ENCODE measurements at regions not wholly inside any gene's neighbourhood (a gene's known extent, or its start where the extent isn't known, plus 50 kb on each side); places are given as distances from the start of the nearest gene placed in this dataset.

DNA sequence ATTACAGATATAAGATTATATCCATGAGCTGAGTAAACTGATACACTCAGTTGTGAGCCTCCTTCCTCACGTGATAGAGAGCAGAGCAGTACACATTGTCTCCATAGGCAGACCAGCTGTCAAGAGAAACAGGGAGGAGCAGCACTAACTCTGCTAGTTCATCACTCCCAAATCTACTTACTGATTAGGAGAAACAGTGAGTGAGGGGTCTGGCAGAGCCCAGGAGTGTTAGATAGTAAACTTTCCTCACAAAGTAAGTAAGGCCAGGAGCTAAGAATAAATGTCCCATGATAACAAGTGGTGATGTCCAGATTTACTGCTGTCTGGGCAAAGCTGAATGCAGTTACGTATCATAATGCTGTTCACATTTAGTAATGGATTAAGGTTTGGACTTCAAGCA is 168.6 kb upstream of the KCNK2 start:
- intact Hi-C loops (cut with micrococcal nuclease), result no loop called here
- POLR2A ChIA-PET, result no interaction called here
- ATAC-seq (no peak), DNase-seq (no peak)
- Mint-ChIP-seq H3K4me1 (ENCODE audit: low read depth) (no peaks in the 10 kb centered on the region), H3K36me3 (ENCODE audit: low read depth) (no peaks in the 10 kb centered on the region), H3K27me3 (no peaks in the 10 kb centered on the region), H3K27ac (no peak overlapping the region), H3K9me3 (no peaks in the 10 kb centered on the region), H3K4me3 (no peak overlapping the region)
- TF ChIP-seq, protein P1, sequence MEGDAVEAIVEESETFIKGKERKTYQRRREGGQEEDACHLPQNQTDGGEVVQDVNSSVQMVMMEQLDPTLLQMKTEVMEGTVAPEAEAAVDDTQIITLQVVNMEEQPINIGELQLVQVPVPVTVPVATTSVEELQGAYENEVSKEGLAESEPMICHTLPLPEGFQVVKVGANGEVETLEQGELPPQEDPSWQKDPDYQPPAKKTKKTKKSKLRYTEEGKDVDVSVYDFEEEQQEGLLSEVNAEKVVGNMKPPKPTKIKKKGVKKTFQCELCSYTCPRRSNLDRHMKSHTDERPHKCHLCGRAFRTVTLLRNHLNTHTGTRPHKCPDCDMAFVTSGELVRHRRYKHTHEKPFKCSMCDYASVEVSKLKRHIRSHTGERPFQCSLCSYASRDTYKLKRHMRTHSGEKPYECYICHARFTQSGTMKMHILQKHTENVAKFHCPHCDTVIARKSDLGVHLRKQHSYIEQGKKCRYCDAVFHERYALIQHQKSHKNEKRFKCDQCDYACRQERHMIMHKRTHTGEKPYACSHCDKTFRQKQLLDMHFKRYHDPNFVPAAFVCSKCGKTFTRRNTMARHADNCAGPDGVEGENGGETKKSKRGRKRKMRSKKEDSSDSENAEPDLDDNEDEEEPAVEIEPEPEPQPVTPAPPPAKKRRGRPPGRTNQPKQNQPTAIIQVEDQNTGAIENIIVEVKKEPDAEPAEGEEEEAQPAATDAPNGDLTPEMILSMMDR (IDR thresholded peaks at IDR 0.05), result no peak
- CTCF ChIA-PET, result no interaction called here

DNA sequence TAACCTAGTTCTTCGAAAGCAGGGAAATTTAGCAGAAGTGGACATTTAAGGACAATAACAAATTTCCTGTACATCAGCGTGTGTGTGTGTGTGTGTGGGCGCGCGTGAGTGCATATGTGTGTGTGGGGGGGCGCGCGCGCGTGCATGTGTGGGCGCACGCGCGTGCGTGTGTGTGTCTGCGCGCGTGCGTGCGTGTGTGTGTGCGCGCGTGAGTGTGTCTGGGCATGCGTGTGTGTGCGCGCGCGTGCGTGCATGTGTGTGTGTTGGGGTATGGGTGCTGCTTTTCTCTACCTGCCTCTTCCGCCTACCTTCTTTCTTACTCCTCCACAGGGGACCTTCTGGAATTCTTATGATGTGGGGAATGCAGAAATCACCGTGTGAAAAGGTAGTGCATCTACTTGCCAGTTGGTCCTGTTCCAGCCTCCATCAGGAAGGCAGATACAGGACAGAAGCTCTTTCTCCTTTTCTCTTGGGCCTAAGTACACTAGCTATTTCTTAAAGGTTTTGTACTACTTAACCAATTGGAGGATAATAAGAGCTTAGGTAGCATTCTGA is 165.4 kb upstream of the KCNK2 start:
- no peaks in the 10 kb centered on the region for H3K36me3 Mint-ChIP-seq (ENCODE audit: low read depth)
- no peaks in the 10 kb centered on the region for H3K4me1 Mint-ChIP-seq (ENCODE audit: low read depth)
- no peak overlapping the region for H3K4me3 Mint-ChIP-seq
- H3K9me3 Mint-ChIP-seq, result no peaks in the 10 kb centered on the region
- TF ChIP-seq, protein P1 (IDR thresholded peaks at IDR 0.05), result no peak
- DNase-seq (no peak), ATAC-seq (no peak)
- intact Hi-C loops (cut with micrococcal nuclease), result no loop called here
- ChIA-PET CTCF (no interaction called here), POLR2A (no interaction called here)
- H3K27me3 Mint-ChIP-seq, result no peaks in the 10 kb centered on the region
- no peak overlapping the region for H3K27ac Mint-ChIP-seq

DNA sequence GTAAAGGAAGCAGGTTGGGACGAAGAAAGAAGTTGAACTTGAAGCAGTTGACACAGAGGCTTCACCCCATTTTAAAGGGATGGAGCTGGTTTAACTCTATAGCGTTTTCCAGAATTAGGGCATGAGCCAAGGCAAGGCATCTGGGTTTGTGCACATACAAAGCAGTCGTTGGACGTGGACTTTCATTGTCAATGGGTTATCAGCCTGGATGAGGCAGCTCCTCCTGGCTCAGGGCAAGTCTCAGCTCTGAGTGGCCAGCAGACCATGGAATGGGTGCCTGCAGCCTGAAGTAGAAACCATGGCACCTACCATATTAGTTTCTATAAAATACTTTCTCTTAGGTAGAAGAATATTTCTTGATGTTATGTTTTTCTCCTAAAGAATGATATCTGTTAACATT is 163.8 kb upstream of the KCNK2 start:
- no peak overlapping the region for H3K4me3 Mint-ChIP-seq
- no peaks in the 10 kb centered on the region for H3K9me3 Mint-ChIP-seq
- no peaks in the 10 kb centered on the region for H3K27me3 Mint-ChIP-seq
- TF ChIP-seq, protein P1 (IDR thresholded peaks at IDR 0.05), result no peak
- no peak overlapping the region for H3K27ac Mint-ChIP-seq
- CTCF ChIA-PET, result no interaction called here
- H3K36me3 Mint-ChIP-seq (ENCODE audit: low read depth), result no peaks in the 10 kb centered on the region
- POLR2A ChIA-PET, result no interaction called here
- intact Hi-C loops (cut with micrococcal nuclease), result no loop called here
- DNase-seq (no peak), ATAC-seq (no peak)
- H3K4me1 Mint-ChIP-seq (ENCODE audit: low read depth), result no peaks in the 10 kb centered on the region

DNA sequence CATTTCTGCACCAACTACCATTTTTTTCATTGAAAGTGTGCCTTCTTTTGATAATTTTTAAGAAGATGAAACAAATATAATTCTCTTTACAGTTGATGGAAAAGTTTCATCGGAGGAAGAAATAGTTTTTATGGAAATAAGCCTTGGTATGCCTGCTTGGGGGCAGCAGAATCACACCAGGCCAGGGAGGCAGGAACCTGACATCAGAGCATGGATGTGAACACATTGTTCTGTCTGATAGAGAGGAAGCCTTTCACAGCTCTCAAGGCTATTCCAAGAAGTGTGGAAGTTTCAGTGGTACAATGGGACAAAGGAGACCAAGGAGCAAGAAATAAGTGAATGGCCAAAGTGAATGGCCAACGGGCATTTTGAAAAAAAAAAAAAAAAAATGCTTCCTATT is 162.2 kb upstream of the KCNK2 start:
- Mint-ChIP-seq H3K4me3 (no peak overlapping the region), H3K9me3 (no peaks in the 10 kb centered on the region), H3K36me3 (ENCODE audit: low read depth) (no peaks in the 10 kb centered on the region), H3K4me1 (ENCODE audit: low read depth) (no peaks in the 10 kb centered on the region), H3K27ac (no peak overlapping the region), H3K27me3 (no peaks in the 10 kb centered on the region)
- DNase-seq (no peak), ATAC-seq (no peak)
- CTCF ChIA-PET, result no interaction called here
- intact Hi-C loops (cut with micrococcal nuclease), result no loop called here
- TF ChIP-seq, protein P1 (IDR thresholded peaks at IDR 0.05), result no peak
- POLR2A ChIA-PET, result no interaction called here

DNA sequence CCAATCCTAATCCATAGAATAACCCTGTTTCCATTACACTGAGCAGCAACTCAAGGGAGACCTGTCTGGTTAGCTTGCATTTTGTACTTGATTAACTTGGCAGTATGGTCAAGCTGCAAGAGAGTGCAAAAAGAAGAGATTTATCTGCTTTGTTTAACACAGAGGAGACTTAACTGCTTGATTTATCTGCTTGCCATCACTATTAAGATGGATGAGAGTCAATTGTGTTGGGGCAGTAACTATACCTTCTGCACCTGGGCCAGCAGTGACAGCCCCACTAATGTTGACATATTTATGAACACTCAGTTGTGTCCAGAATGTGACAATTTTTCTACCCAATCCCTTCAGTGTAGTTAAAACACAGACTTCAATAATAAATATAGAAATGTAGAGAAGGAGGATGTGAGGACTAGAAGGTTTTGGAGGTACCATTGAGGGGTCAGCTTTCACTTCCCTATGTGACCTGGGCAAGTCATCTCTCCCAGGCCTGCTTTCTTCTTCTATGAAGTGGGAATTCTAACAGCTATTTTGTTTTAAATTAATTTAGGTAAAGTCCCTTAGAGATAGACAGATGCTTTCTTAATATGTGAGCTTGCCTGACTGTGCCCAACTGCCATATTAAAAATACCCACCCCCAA is 159.1 kb upstream of the KCNK2 start:
- DNase-seq, result no peak
- H3K4me3 Mint-ChIP-seq, result no peak overlapping the region
- POLR2A ChIA-PET, result no interaction called here
- H3K9me3 Mint-ChIP-seq, result no peaks in the 10 kb centered on the region
- no peaks in the 10 kb centered on the region for H3K36me3 Mint-ChIP-seq (ENCODE audit: low read depth)
- H3K27ac Mint-ChIP-seq, result no peak overlapping the region
- ATAC-seq, result no peak
- no peaks in the 10 kb centered on the region for H3K4me1 Mint-ChIP-seq (ENCODE audit: low read depth)
- TF ChIP-seq, protein P1 (IDR thresholded peaks at IDR 0.05), result no peak
- intact Hi-C loops (cut with micrococcal nuclease), result no loop called here
- no peaks in the 10 kb centered on the region for H3K27me3 Mint-ChIP-seq
- CTCF ChIA-PET, result interaction anchor here (1.0 kb wide), 1 partner anchor 12 kb away, joined by 4 read pairs; no protein-coding TSS in a partner anchor
